B cell (primary cell): ENCODE measurements at regions not wholly inside any gene's neighbourhood (a gene's known extent, or its start where the extent isn't known, plus 50 kb on each side); places are given as distances from the start of the nearest gene placed in this dataset.

ENCODE experiments used
- ATAC-seq: fragments of 200-7000 bp; cut with Tn5 transposase; one replicate; pipeline ENCODE4 v1.10.0; 2021; ENCODE audit warnings: low read depth, mild to moderate bottlenecking, moderate number of reproducible peaks, moderate library complexity
- CTCF ChIA-PET: fragments of 350-600 bp; sonication (Branson Sonifier 250); formaldehyde crosslinking; loops from one replicate; lab custom pipeline; 2021; ENCODE audit warnings: antibody characterized with exemption, inconsistent platforms; lab: Charles Lee
- POLR2A ChIA-PET: fragments of 350-600 bp; sonication (Branson Sonifier 250); formaldehyde crosslinking; loops from one replicate; lab custom pipeline; 2021; ENCODE audit warnings: antibody characterized with exemption; lab: Charles Lee
- DNase-seq: peaks from one replicate; pipeline ENCODE4 v3.0.0; 2013
- H2AFZ ChIP-seq: 2 replicates; pipeline ENCODE4 v1.6.1; 2012; ENCODE audit warnings: mild to moderate bottlenecking, low read depth, low read length; ENCODE audit not compliant: insufficient read depth, poor library complexity, severe bottlenecking
- H3K27ac ChIP-seq, 2 donors: 1 replicate in 1 of 2; 2 replicates in 1 of 2; pipeline ENCODE4 v1.5.1; 2012 to 2013; ENCODE audit warnings: low read length in 2 of 2, mild to moderate bottlenecking in 2 of 2, moderate library complexity in 1 of 2
- H3K27me3 ChIP-seq, 4 experiments: fragments of 200-600 bp in 1 of 4; sonication (generic) in 1 of 4; replicated peaks in 1 of 4; 1 replicate in 2 of 4; 2 replicates in 2 of 4; pipeline versions ENCODE4 v1.6.1 to v1.7.0; 2013 to 2016; ENCODE audit warnings: low read length in 3 of 4, mild to moderate bottlenecking in 2 of 4, mixed read lengths in 1 of 4, moderate library complexity in 1 of 4; ENCODE audit not compliant: insufficient read depth in 4 of 4, control insufficient read depth in 3 of 4; ENCODE audit errors: control extremely low read depth in 1 of 4
- H3K36me3 ChIP-seq, 2 experiments: replicated peaks in 1 of 2; 1 replicate in 1 of 2; 2 replicates in 1 of 2; pipeline versions ENCODE4 v1.6.1 to v1.7.1; 2013; ENCODE audit warnings: low read length in 1 of 2; ENCODE audit not compliant: insufficient read depth in 2 of 2, control insufficient read depth in 1 of 2; ENCODE audit errors: control extremely low read depth in 1 of 2, extremely low read depth in 1 of 2
- H3K4me1 ChIP-seq, 2 donors: fragments of 200-600 bp in 1 of 2; sonication (generic) in 1 of 2; 1 replicate in 1 of 2; 2 replicates in 1 of 2; pipeline versions ENCODE4 v1.5.1 to v1.6.1; 2013 to 2017; ENCODE audit warnings: low read length in 2 of 2; ENCODE audit not compliant: control insufficient read depth in 2 of 2, insufficient read depth in 2 of 2
- H3K4me2 ChIP-seq: replicated peaks from 2 replicates; pipeline ENCODE3; 2012; ENCODE audit warnings: mild to moderate bottlenecking, low read depth, low read length; ENCODE audit not compliant: poor library complexity, severe bottlenecking
- H3K4me3 ChIP-seq, 5 experiments: fragments of 200-600 bp in 1 of 5; sonication (generic) in 1 of 5; 1 replicate in 3 of 5; 2 replicates in 2 of 5; pipeline versions ENCODE4 v1.5.1 to v1.7.0; 2011 to 2016; ENCODE audit warnings: low read length in 4 of 5, mild to moderate bottlenecking in 4 of 5, low read depth in 2 of 5, control low read depth in 1 of 5, moderate library complexity in 1 of 5; ENCODE audit not compliant: insufficient read depth in 1 of 5; ENCODE audit errors: control extremely low read depth in 1 of 5, extremely low read depth in 1 of 5
- H3K79me2 ChIP-seq: fragments of 200-600 bp; sonication (generic); one replicate; pipeline ENCODE4 v1.6.0; 2016; ENCODE audit warnings: low read length; ENCODE audit not compliant: control insufficient read depth, insufficient read depth
- H3K9ac ChIP-seq: fragments of 200-600 bp; sonication (generic); 2 replicates; pipeline ENCODE4 v1.6.1; 2017; ENCODE audit warnings: mild to moderate bottlenecking, low read length, moderate library complexity
- H3K9me3 ChIP-seq, 3 donors: one replicate each; pipeline versions ENCODE4 v1.6.1 to v1.7.1; 2013; ENCODE audit warnings: low read length in 2 of 3; ENCODE audit not compliant: control insufficient read depth in 2 of 3, insufficient read depth in 1 of 3; ENCODE audit errors: control extremely low read depth in 1 of 3
- H4K20me1 ChIP-seq: 2 replicates; pipeline ENCODE4 v1.6.0; 2012; ENCODE audit warnings: mild to moderate bottlenecking, low read length; ENCODE audit not compliant: insufficient read depth, control insufficient read depth, poor library complexity, severe bottlenecking
- H3K27ac Mint-ChIP-seq: one replicate; pipeline ENCODE4 v1.8.0; 2021; ENCODE audit warnings: mixed read lengths
- H3K27me3 Mint-ChIP-seq: one replicate; pipeline ENCODE4 v1.8.0; 2021; ENCODE audit warnings: mixed read lengths
- H3K4me1 Mint-ChIP-seq: one replicate; pipeline ENCODE4 v1.8.0; 2021; ENCODE audit warnings: mixed read lengths
- H3K4me3 Mint-ChIP-seq: one replicate; pipeline ENCODE4 v1.8.0; 2021; ENCODE audit warnings: mixed read lengths
- H3K9me3 Mint-ChIP-seq: one replicate; pipeline ENCODE4 v1.8.0; 2022; ENCODE audit warnings: mixed read lengths; ENCODE audit not compliant: insufficient read depth
- CTCF ChIP-seq: fragments of 200-600 bp; IDR thresholded peaks from one replicate; pipeline ENCODE4 v1.8.0; 2022; ENCODE audit warnings: antibody characterized with exemption, mild to moderate bottlenecking
- EZH2 ChIP-seq: IDR thresholded peaks from 2 replicates; pipeline ENCODE4 v1.6.1; 2012; ENCODE audit warnings: borderline replicate concordance, low read depth, mild to moderate bottlenecking, moderate library complexity, low read length; ENCODE audit not compliant: insufficient read depth, poor library complexity, severe bottlenecking
- WGBS: methylation state at CpG from one replicate; pipeline ENCODE4 v1.1.5; 2013; ENCODE audit warnings: missing lambda C conversion rate; ENCODE audit not compliant: insufficient coverage; 5-methylcytosine and 5-hydroxymethylcytosine counted together
- intact Hi-C: fragments of 100-400 bp; cut with micrococcal nuclease; formaldehyde crosslinking; loops from one replicate; pipeline ENCODE4 v1.10.0; 2022

GRCh38 chr16:54389836-54390494 is 103.4 kb upstream of the IRX3 start:
- H3K79me2 ChIP-seq: no peaks in the 10 kb centered on the region
- no peaks in the 10 kb centered on the region for H3K27me3 ChIP-seq
- 88% methylated on average over 6 of the region's 8 CpGs for WGBS
- H3K27ac ChIP-seq: no peak overlapping the region
- H3K36me3 ChIP-seq: no peaks in the 10 kb centered on the region
- no peaks in the 10 kb centered on the region for H3K4me1 ChIP-seq
- no peak overlapping the region for H3K9ac ChIP-seq
- ChIA-PET POLR2A (no interaction called here), CTCF (no interaction called here)
- no peaks in the 10 kb centered on the region for H4K20me1 ChIP-seq
- no peak overlapping the region for H3K27ac Mint-ChIP-seq
- H3K9me3 Mint-ChIP-seq: no peaks in the 10 kb centered on the region
- no peak overlapping the region for H3K4me3 Mint-ChIP-seq
- no peak overlapping the region for H2AFZ ChIP-seq
- no peak for DNase-seq
- H3K27me3 Mint-ChIP-seq: peaks cover 7% of the 10 kb centered on the region
- no peaks in the 10 kb centered on the region for H3K4me1 Mint-ChIP-seq
- TF ChIP-seq EZH2 (no peak), CTCF (no peak)
- H3K9me3 ChIP-seq: no peaks in the 10 kb centered on the region
- intact Hi-C loops: no loop called here
- no peak overlapping the region for H3K4me3 ChIP-seq
- ATAC-seq: no peak
- no peak overlapping the region for H3K4me2 ChIP-seq

- CTCF ChIA-PET: interaction anchor here (0.6 kb wide), 1 partner anchor 60 kb away, joined by 3 read pairs; no protein-coding TSS in a partner anchor
- ATAC-seq: no peak
These were observed 98.6 kb upstream of the IRX3 start for GRCh38 chr16:54385141-54385540.

More at GRCh38 chr16:54385141-54385540, 98.6 kb upstream of the IRX3 start:
- Mint-ChIP-seq H3K27ac (no peak overlapping the region), H3K4me3 (no peak overlapping the region), H3K4me1 (no peaks in the 10 kb centered on the region), H3K9me3 (peaks cover 5% of the 10 kb centered on the region), H3K27me3 (peaks cover 3% of the 10 kb centered on the region)
- intact Hi-C loops: no loop called here
- H3K9me3 ChIP-seq: peaks cover 0 to 15% (median 2%) of the 10 kb centered on the region in 3 donors
- H3K27me3 ChIP-seq: no peaks in the 10 kb centered on the region
- no peaks in the 10 kb centered on the region for H3K36me3 ChIP-seq
- no peak overlapping the region for H3K9ac ChIP-seq
- H3K4me2 ChIP-seq: no peak overlapping the region
- H2AFZ ChIP-seq: no peak overlapping the region
- no CpG with 5 or more reads among the region's 2 CpGs for WGBS
- H3K4me1 ChIP-seq: no peaks in the 10 kb centered on the region
- POLR2A ChIA-PET: no interaction called here
- H3K4me3 ChIP-seq: no peak overlapping the region
- TF ChIP-seq EZH2: no peak
- no peak for TF ChIP-seq CTCF
- DNase-seq: no peak
- H3K79me2 ChIP-seq: no peaks in the 10 kb centered on the region
- no peaks in the 10 kb centered on the region for H4K20me1 ChIP-seq
- H3K27ac ChIP-seq: no peak overlapping the region
